ENCODE measurements at regions not wholly inside any gene's neighbourhood (a gene's known extent, or its start where the extent isn't known, plus 50 kb on each side); places are given as distances from the start of the nearest gene placed in this dataset.

DNA sequence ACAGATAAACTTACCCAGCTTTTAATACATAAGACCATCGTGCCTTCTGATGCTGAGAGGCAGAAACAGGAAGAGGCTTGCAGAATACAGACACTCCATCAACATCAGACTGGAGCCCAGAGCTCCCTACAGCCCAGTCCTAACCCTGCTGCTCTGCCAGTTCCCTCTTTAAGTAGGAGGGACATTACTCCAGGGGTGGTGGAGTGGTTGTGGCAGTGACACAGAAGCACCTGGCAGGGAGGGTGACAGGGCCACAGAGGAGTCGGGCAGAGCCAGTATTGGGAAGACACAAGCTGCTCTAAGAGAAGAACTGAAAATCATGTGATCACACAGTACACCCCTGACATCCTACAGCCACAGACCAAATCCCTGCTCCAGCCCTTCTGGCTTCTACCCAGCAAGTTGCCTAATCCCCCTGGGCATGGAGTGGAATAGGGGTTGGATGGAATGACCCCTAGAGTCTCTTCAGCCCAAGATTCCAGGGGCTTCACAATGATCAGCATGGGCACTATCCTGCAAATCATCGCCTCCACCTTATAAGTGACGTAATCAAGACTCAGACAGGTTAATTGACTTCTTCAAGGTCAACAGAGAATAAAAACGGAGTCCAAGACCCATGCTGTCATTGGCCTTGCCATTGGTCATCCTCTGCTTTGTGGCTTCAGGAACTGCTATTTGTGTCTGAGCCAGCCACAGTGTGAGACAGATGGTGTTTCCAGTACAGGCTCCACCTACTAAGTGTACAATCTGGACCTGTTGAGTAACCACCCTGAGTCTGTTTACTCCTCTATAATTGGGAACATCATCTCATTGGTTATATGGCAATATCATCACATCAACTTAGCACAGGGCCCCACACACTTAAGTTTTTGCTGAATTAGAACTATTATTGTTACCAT, 61.1 kb upstream of the ZMIZ1 start:
- no peaks in the 10 kb centered on the region for H3K36me3 Mint-ChIP-seq
- no peak for ATAC-seq (ENCODE audit: low read depth)
- POLR2A ChIA-PET = no interaction called here
- H3K9me3 Mint-ChIP-seq = no peaks in the 10 kb centered on the region
- no peak overlapping the region for H3K27ac Mint-ChIP-seq
- peaks cover 5% of the 10 kb centered on the region for H3K27me3 Mint-ChIP-seq
- no peak for DNase-seq
- H3K4me3 Mint-ChIP-seq = no peak overlapping the region
- H3K4me1 Mint-ChIP-seq = no peaks in the 10 kb centered on the region

DNA sequence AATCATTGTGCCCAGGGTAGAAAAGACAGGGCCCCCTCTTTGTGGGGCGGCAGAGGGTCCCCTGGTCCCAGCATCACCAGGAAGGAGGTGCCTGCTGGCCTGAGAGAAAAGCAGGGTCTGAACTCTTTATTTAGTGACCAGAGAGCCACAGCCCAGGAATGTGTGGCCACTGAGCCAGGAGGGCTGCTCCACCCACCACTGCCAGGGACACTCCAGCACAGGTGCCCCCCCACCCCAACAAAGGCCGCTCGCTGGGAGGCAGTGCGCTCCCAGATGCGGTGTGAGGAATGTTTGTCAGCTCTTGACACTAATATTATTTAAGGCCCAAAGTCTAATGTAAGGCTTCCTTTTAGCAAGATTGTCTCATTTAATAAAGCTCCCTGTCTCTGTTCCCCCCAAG, 59.6 kb upstream of the ZMIZ1 start:
- H3K4me1 Mint-ChIP-seq = no peaks in the 10 kb centered on the region
- no peak overlapping the region for H3K27ac Mint-ChIP-seq
- ATAC-seq (ENCODE audit: low read depth) = no peak
- no peak for DNase-seq
- H3K27me3 Mint-ChIP-seq = peaks cover 7% of the 10 kb centered on the region
- H3K4me3 Mint-ChIP-seq = no peak overlapping the region
- POLR2A ChIA-PET = no interaction called here
- H3K36me3 Mint-ChIP-seq = no peaks in the 10 kb centered on the region
- H3K9me3 Mint-ChIP-seq = no peaks in the 10 kb centered on the region

DNA sequence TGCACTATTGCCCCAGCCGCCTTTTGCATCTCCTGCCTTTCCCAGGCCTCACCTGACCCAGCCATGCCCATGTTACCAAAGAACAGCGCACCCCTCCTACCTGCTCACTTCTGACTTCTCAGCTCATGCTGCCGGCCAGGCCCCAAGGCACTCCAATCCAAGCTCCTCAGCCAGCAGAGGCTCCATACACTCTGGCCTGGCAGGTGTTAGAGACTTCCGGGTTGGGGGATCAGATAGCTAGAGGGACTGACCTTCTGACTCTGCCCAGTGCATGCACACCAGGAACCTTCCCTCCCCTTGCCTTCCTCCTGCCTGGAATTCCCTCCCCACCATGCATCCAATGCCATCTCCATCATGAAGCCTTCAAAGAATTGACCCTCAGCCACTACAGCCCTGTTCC, 56.2 kb upstream of the ZMIZ1 start:
- ATAC-seq (ENCODE audit: low read depth) (no peak), DNase-seq (no peak)
- no peaks in the 10 kb centered on the region for H3K4me1 Mint-ChIP-seq
- POLR2A ChIA-PET = no interaction called here
- peaks cover 9% of the 10 kb centered on the region for H3K27me3 Mint-ChIP-seq
- no peaks in the 10 kb centered on the region for H3K36me3 Mint-ChIP-seq
- H3K27ac Mint-ChIP-seq = no peak overlapping the region
- no peak overlapping the region for H3K4me3 Mint-ChIP-seq
- H3K9me3 Mint-ChIP-seq = no peaks in the 10 kb centered on the region

DNA sequence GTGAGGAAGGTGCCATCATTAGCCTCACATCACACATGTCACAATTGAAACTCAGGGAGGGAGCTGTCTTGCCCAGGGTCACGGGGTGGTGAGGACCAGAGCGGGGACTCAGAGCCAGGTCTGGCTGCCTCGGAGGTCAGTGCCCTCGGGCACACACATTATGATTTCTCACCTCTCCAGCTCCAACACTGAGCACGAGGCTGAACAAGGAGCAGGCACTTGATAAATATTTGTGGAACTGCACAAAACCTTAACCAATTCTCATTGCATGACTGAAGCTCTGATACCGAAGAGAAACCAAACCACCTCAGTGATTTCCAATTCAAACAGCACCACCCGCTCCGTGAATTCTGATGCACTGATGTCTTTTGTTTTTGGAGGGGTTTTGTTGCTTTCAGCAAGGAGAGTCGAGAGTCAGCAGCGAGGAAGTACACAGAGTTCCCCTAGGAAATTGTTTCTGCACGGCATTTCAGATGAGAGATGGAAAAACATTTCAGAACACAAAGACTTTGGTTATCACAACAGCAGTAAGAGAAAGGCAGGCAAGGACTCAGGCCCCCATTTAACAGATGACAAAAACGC, 55.3 kb upstream of the ZMIZ1 start:
- Mint-ChIP-seq H3K9me3 (no peaks in the 10 kb centered on the region), H3K4me1 (no peaks in the 10 kb centered on the region), H3K27ac (no peak overlapping the region), H3K36me3 (no peaks in the 10 kb centered on the region), H3K4me3 (no peak overlapping the region), H3K27me3 (peaks cover 9% of the 10 kb centered on the region)
- POLR2A ChIA-PET = no interaction called here
- DNase-seq = no peak
- no peak for ATAC-seq (ENCODE audit: low read depth)

DNA sequence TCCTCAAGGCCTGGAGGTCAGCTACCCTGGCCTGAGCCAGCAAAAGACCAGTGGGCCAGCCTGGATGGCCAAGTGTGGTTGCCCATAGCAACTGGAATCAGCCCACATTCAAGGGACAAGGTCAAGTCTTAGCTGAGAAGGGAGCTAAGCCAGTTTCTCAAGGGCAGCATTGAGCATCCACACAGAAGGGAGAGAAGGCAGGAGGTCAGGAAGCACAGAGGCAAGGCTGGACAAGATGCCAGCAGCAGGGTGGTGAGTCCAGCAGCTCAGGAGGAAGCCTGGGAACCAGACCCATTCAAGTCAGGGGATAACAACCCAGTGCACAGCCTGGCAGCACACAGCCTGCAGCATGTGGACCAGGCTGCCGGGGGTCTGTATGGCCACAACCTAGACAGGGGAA, 54.0 kb upstream of the ZMIZ1 start:
- ATAC-seq (ENCODE audit: low read depth) (no peak), DNase-seq (no peak)
- Mint-ChIP-seq H3K27me3 (peaks cover 9% of the 10 kb centered on the region), H3K36me3 (no peaks in the 10 kb centered on the region), H3K4me3 (no peak overlapping the region), H3K4me1 (no peaks in the 10 kb centered on the region), H3K27ac (no peak overlapping the region), H3K9me3 (no peaks in the 10 kb centered on the region)
- POLR2A ChIA-PET = no interaction called here

DNA sequence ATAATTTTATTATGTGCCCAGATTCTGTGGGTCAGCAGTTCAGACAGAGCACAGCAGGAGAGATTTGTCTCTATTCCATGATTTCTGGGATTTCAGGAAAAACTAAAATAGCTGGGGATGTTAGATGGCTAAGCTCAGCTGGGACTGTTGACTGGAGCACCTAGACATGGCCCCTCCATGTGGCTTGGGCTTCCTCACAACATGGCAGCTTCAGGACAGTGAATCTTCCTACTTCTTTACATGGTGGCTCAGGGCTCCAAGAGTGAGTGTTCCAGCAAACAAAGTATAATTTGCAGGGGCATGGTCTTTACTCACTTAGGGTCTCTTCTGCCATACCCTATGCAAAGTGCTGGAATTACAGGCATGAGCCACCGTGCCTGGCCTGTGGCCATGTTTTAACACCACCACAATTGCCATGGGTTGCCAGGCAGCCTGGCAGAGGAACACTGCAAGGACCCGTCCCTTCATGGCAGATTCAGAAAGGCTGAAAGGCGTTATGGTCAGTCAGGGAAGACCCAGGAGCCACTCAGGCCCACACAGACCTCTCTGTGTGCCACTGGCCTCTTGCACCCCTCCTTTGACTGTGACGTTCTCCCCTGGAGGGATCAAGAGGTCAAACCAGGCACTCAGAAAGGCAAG, 50.8 kb upstream of the ZMIZ1 start:
- Mint-ChIP-seq H3K4me1 (peaks cover 2% of the 10 kb centered on the region), H3K36me3 (no peaks in the 10 kb centered on the region), H3K4me3 (no peak overlapping the region), H3K27me3 (peaks cover 5% of the 10 kb centered on the region), H3K9me3 (no peaks in the 10 kb centered on the region), H3K27ac (no peak overlapping the region)
- peak; percentile 15 for DNase-seq
- no peak for ATAC-seq (ENCODE audit: low read depth)
- POLR2A ChIA-PET = no interaction called here

DNA sequence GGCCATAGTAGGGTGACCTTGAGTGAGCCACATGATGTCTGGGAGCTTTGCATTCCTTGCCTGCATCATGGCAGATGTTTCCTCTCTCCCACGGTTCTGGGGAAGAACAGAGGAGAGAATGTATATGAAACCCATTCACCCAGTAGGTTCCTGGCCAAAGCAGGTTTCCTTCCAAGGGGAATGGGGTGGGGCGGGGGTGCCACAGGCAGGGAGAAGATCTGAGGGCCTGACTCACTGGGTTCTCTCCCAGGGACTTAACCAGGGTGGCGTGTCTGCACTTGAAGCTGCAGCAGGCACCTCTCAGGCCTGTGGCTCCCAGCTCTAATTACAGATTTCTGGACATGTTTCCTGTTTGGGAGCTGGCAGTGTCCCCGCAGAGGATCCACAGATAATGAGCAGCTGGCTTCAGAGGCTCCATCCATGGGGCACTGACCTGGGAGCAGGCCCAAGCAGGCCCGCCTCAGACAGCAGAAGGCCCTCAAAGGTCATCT, 50.2 kb upstream of the ZMIZ1 start:
- DNase-seq (peak; percentile 13), ATAC-seq (ENCODE audit: low read depth) (no peak)
- POLR2A ChIA-PET = no interaction called here
- H3K4me1 Mint-ChIP-seq = peaks cover 2% of the 10 kb centered on the region
- peaks cover 5% of the 10 kb centered on the region for H3K27me3 Mint-ChIP-seq
- H3K27ac Mint-ChIP-seq = no peak overlapping the region
- no peak overlapping the region for H3K4me3 Mint-ChIP-seq
- no peaks in the 10 kb centered on the region for H3K36me3 Mint-ChIP-seq
- no peaks in the 10 kb centered on the region for H3K9me3 Mint-ChIP-seq
